Astrocyte of the spinal cord (primary cell): ENCODE measurements at regions not wholly inside any gene's neighbourhood (a gene's known extent, or its start where the extent isn't known, plus 50 kb on each side); places are given as distances from the start of the nearest gene placed in this dataset.

Experiments
- DNase-seq: peaks from one replicate; pipeline ENCODE4 v3.0.0; 2011; ENCODE audit warnings: low read depth, low spot score
- H3K4me3 ChIP-seq: 2 replicates; pipeline ENCODE4 v1.5.1; 2011; ENCODE audit warnings: low read depth, mild to moderate bottlenecking, low read length, moderate library complexity
- in situ Hi-C: cut with HindIII; loops from 2 replicates; pipeline ENCODE4 v1.10.0; 2017; ENCODE audit warnings: low sequenced_read_pairs
- TF ChIP-seq, protein P1 (sequence below): IDR thresholded peaks from 2 replicates; pipeline ENCODE4 v1.5.1; 2012; ENCODE audit warnings: low read depth, mild to moderate bottlenecking, low read length, inconsistent platforms

DNA sequence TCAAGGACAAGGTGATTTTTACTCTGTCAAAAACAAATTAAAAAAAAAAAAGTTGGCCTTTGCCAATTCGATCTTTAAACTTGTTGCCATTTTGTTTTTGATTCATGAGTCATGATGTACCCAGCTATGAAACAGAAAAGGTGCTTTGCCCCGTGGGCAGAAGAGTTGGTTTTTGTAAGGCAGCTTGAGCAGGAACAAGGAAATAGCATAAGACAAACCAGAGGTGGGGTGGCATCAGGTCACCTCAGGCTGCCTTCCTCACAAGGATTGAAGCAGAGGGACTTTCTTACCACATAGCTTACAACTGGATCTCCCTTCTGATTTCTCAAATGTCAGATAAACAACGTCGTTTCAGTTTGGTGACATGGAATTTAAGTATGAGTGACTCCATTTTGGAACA, 123.8 kb downstream of the ARL4C start:
- no peak overlapping the region for H3K4me3 ChIP-seq
- TF ChIP-seq, protein P1, sequence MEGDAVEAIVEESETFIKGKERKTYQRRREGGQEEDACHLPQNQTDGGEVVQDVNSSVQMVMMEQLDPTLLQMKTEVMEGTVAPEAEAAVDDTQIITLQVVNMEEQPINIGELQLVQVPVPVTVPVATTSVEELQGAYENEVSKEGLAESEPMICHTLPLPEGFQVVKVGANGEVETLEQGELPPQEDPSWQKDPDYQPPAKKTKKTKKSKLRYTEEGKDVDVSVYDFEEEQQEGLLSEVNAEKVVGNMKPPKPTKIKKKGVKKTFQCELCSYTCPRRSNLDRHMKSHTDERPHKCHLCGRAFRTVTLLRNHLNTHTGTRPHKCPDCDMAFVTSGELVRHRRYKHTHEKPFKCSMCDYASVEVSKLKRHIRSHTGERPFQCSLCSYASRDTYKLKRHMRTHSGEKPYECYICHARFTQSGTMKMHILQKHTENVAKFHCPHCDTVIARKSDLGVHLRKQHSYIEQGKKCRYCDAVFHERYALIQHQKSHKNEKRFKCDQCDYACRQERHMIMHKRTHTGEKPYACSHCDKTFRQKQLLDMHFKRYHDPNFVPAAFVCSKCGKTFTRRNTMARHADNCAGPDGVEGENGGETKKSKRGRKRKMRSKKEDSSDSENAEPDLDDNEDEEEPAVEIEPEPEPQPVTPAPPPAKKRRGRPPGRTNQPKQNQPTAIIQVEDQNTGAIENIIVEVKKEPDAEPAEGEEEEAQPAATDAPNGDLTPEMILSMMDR, result no peak
- in situ Hi-C loops, result no loop called here
- DNase-seq, result no peak

DNA sequence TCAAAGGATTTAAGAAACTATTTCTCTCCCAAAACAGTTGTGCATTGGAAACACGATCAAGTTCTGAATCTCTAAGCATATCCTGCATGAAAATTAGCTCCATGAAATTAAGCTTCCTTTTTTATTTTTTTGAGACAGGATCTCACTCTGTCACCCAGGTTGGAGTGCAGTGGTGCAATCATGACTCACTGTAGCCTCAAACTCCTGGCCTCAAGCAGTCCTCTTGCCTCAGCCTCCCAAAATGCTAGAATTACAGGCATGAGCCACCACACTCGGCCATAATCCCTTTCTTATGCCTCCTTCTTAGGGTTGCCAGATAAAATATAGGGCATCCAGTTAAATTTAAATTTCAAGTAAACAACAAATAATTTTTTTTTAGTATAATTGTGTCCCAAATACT, 124.4 kb downstream of the ARL4C start:
- DNase-seq, result no peak
- in situ Hi-C loops, result no loop called here
- no peak overlapping the region for H3K4me3 ChIP-seq
- TF ChIP-seq, protein P1, result no peak

DNA sequence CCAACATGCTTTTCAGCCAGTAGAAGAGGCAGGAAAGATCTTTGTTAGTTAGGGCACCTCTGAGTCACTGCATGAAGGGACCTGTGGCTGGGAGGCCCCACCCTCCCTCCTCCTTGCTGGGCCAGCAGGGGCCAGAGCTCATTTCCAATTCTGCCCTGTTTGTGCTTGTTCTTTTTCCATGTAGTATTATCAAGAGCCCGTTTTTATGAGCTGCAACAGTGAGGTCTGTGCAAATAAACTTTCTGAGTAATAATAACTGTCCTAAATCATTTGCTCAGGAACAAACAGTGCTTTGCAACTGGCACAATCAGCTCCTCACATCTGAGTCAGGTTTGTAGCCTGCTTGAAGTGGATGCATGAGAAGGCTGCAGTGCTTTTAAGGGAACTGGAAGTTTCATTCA, 128.0 kb downstream of the ARL4C start:
- H3K4me3 ChIP-seq, result no peak overlapping the region
- in situ Hi-C loops, result no loop called here
- TF ChIP-seq, protein P1, result no peak
- peak; percentile 66 for DNase-seq

DNA sequence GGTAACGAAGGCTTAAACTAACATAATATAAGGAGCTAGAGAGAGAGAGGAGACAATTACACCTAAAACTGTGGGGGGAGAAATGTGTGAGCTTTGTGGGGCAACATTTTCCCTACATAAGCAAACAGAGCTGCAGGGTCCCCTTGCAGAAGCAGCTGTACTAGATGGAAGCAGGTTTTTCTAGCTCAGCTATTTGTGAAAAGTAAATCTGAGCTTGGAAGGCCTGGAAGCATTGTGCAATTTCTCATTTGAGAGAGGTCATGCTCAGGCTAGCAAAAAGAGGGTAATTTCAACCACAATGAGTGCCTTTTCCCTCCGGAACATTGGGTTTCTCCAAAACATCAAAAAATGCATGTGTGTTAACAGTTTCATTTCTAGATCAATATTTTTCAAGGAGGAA, 130.0 kb downstream of the ARL4C start:
- in situ Hi-C loops, result no loop called here
- peak; percentile 36 for DNase-seq
- TF ChIP-seq, protein P1, result no peak
- H3K4me3 ChIP-seq, result no peak overlapping the region

DNA sequence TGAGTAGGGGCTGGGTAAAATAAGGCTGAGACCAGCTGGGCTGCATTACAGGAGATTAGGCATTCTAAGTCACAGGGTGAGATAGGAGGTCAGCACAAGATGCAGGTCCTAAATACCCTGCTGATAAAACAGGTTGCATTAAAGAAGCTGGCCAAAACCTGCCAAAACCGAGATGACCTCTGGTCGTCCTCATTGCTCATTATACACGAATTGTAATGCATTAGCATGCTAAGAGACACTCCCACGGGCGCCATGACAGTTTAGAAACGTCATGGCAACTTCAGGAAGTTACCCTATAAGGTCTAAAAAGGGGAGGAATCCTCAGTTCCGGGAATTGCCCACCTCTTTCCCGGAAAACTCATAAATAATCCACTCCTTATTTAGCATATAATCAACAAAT, 132.2 kb downstream of the ARL4C start:
- DNase-seq, result no peak
- TF ChIP-seq, protein P1, result no peak

DNA sequence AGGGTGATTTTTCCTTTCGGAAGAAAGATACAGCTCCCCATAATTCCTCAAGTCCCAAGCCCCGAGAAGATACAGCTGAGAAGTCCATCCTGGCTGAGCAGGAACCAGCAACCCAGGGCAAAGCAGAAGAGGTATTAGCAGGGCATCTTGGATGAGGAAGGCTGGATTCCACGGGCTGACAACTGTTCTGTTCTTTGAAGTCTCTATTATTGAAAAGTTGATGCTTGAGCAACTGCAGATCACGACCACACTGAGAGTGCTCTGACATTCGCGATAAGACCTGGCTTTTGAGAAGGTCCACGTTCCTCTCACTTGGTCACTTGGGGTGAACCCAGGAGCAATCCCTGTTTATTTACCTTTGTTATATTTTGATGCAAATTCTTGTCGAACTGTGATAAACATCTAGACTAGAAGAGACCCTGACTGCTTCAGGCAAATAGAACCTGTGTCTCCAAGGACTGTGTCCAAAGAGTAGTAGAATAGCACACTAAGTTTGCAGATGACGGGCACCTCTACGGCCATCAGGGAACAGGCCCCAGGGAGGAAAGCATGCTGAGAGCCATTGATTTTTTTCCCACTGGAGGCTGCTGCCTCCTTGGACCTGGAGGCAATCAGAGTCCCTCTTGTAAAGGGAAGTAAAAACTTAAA, 133.1 kb downstream of the ARL4C start:
- TF ChIP-seq, protein P1, result no peak
- in situ Hi-C loops, result no loop called here
- no peak for DNase-seq
- no peak overlapping the region for H3K4me3 ChIP-seq

More for the DNA sequence above, 132.2 kb downstream of the ARL4C start:
- no peak overlapping the region for H3K4me3 ChIP-seq
- in situ Hi-C loops, result no loop called here
